SK-N-SH (cell line): ENCODE measurements at regions not wholly inside any gene's neighbourhood (a gene's known extent, or its start where the extent isn't known, plus 50 kb on each side); places are given as distances from the start of the nearest gene placed in this dataset.

Source experiments
- CTCF ChIP-seq: fragments of 200-600 bp; sonication (generic); IDR thresholded peaks from 2 replicates; pipeline ENCODE4 v1.6.1; 2017; ENCODE audit warnings: antibody characterized with exemption, mild to moderate bottlenecking, moderate library complexity
- EP300 ChIP-seq, 2 experiments: IDR thresholded peaks; 2 replicates each; pipeline versions ENCODE4 v1.4.0 to v1.6.1; 2012; ENCODE audit warnings: borderline replicate concordance in 1 of 2, low read depth in 1 of 2, low read length in 1 of 2
- EZH2phosphoT487 ChIP-seq: fragments of 200-600 bp; sonication (generic); IDR thresholded peaks from 2 replicates; pipeline ENCODE4 v1.6.1; 2017; ENCODE audit warnings: low read depth, mixed run types, mild to moderate bottlenecking, antibody characterized with exemption, moderate library complexity, borderline replicate concordance
- FOXM1 ChIP-seq: IDR thresholded peaks from 2 replicates; pipeline ENCODE4 v1.4.0; 2012; ENCODE audit warnings: low read depth, mild to moderate bottlenecking
- JUND ChIP-seq: IDR thresholded peaks from 2 replicates; pipeline ENCODE4 v1.4.0; 2012
- POLR2AphosphoS5 ChIP-seq: IDR thresholded peaks from 2 replicates; pipeline ENCODE4 v1.6.1; 2012; ENCODE audit warnings: low read depth, low read length
- REST ChIP-seq: IDR thresholded peaks from 2 replicates; pipeline ENCODE4 v1.6.1; 2012; ENCODE audit warnings: mild to moderate bottlenecking, low read depth, low read length, moderate library complexity
- TAF1 ChIP-seq: IDR thresholded peaks from 2 replicates; pipeline ENCODE4 v1.6.1; 2012; ENCODE audit warnings: low read depth, mild to moderate bottlenecking, low read length, moderate library complexity, borderline replicate concordance

- TF ChIP-seq EP300 (IDR thresholded peaks at IDR 0.05; ENCODE audit: borderline replicate concordance in 1 of 2, low read depth in 1 of 2, low read length in 1 of 2) (no peak), REST (no peak), CTCF (no peak), TAF1 (no peak), EZH2phosphoT487 (no peak), JUND (no peak), POLR2AphosphoS5 (no peak), FOXM1 (no peak)
Observed at GRCh38 chr7:89456556-89456955, 661.0 kb upstream of the TEX47 start.
